Liver (tissue), 8 donors: ENCODE measurements at regions not wholly inside any gene's neighbourhood (a gene's known extent, or its start where the extent isn't known, plus 50 kb on each side); places are given as distances from the start of the nearest gene placed in this dataset.

Experiments
- DNase-seq: peaks from one replicate; pipeline ENCODE4 v3.0.0-alpha.2; 2017; ENCODE audit warnings: low spot score
- H3K27ac ChIP-seq, 2 donors: one replicate each; pipeline ENCODE4 v1.7.0; 2013; ENCODE audit warnings: inconsistent platforms in 2 of 2, low read length in 2 of 2, control low read depth in 1 of 2, low read depth in 1 of 2, mild to moderate bottlenecking in 1 of 2
- H3K27me3 ChIP-seq, 4 donors: one replicate each; pipeline versions ENCODE4 v1.6.1 to v1.7.0; 2013; ENCODE audit warnings: low read length in 3 of 4, inconsistent platforms in 1 of 4, mild to moderate bottlenecking in 1 of 4, moderate library complexity in 1 of 4; ENCODE audit not compliant: control insufficient read depth in 4 of 4, insufficient read depth in 4 of 4
- H3K36me3 ChIP-seq, 4 donors: one replicate each; pipeline versions ENCODE4 v1.6.1 to v1.7.0; 2013; ENCODE audit warnings: low read length in 3 of 4, mild to moderate bottlenecking in 3 of 4, low read depth in 1 of 4, moderate library complexity in 1 of 4; ENCODE audit not compliant: control insufficient read depth in 4 of 4, insufficient read depth in 3 of 4
- H3K4me1 ChIP-seq, 4 donors: one replicate each; pipeline versions ENCODE4 v1.6.1 to v1.7.0; 2013; ENCODE audit warnings: low read length in 3 of 4, mild to moderate bottlenecking in 3 of 4, moderate library complexity in 1 of 4; ENCODE audit not compliant: control insufficient read depth in 4 of 4, insufficient read depth in 4 of 4
- H3K4me3 ChIP-seq, 3 donors: one replicate each; pipeline versions ENCODE4 v1.6.1 to v1.7.0; 2013; ENCODE audit warnings: low read length in 3 of 3, control low read depth in 1 of 3, low read depth in 1 of 3, mild to moderate bottlenecking in 1 of 3
- H3K9ac ChIP-seq, 2 donors: one replicate each; pipeline ENCODE4 v1.7.0; 2013; ENCODE audit warnings: low read length in 2 of 2, mild to moderate bottlenecking in 2 of 2, moderate library complexity in 2 of 2, control low read depth in 1 of 2, low read depth in 1 of 2
- H3K9me3 ChIP-seq, 4 donors: one replicate each; pipeline versions ENCODE4 v1.6.1 to v1.7.0; 2013; ENCODE audit warnings: low read length in 3 of 4; ENCODE audit not compliant: control insufficient read depth in 4 of 4
- ATF3 ChIP-seq: IDR thresholded peaks from 2 replicates; pipeline ENCODE4 v1.6.1; 2016; ENCODE audit warnings: antibody characterized with exemption
- CTCF ChIP-seq: fragments of 150-350 bp; IDR thresholded peaks from 2 replicates; pipeline ENCODE4 v1.5.1; 2017; ENCODE audit warnings: improper control_type of control experiment, low read depth, low read length; ENCODE audit not compliant: missing input control
- EGR1 ChIP-seq, 2 donors: IDR thresholded peaks; 2 replicates each; pipeline ENCODE4 v1.6.1; 2016 to 2018; ENCODE audit warnings: antibody characterized with exemption in 2 of 2, low read depth in 2 of 2
- FOXA1 ChIP-seq: IDR thresholded peaks from 2 replicates; pipeline ENCODE4 v1.6.1; 2016; ENCODE audit warnings: antibody characterized with exemption
- FOXA2 ChIP-seq: IDR thresholded peaks from 2 replicates; pipeline ENCODE4 v1.6.1; 2016; ENCODE audit warnings: antibody characterized with exemption
- GABPA ChIP-seq, 2 donors: IDR thresholded peaks in 1 of 2; conservative IDR thresholded peaks in 1 of 2; 2 replicates each; pipeline ENCODE4 v1.6.1; 2016; ENCODE audit warnings: antibody characterized with exemption in 2 of 2, mild to moderate bottlenecking in 1 of 2, moderate library complexity in 1 of 2
- HNF4A ChIP-seq, 2 donors: conservative IDR thresholded peaks; 2 replicates each; pipeline ENCODE4 v1.6.1; 2016; ENCODE audit warnings: antibody characterized with exemption in 2 of 2, mild to moderate bottlenecking in 2 of 2
- HNF4G ChIP-seq: IDR thresholded peaks from 2 replicates; pipeline ENCODE4 v1.6.1; 2016; ENCODE audit warnings: antibody characterized with exemption
- JUND ChIP-seq, 2 donors: IDR thresholded peaks; 2 replicates each; pipeline ENCODE4 v1.6.1; 2016; ENCODE audit warnings: antibody characterized with exemption in 2 of 2
- MAX ChIP-seq: IDR thresholded peaks from 2 replicates; pipeline ENCODE4 v1.6.1; 2016; ENCODE audit warnings: antibody characterized with exemption
- NR2F2 ChIP-seq: IDR thresholded peaks from 2 replicates; pipeline ENCODE4 v1.6.1; 2016; ENCODE audit warnings: antibody characterized with exemption
- RAD21 ChIP-seq, 2 donors: IDR thresholded peaks; 2 replicates each; pipeline ENCODE4 v1.6.1; 2016; ENCODE audit warnings: antibody characterized with exemption in 2 of 2, mild to moderate bottlenecking in 2 of 2
- REST ChIP-seq: IDR thresholded peaks from 2 replicates; pipeline ENCODE4 v1.6.1; 2016; ENCODE audit warnings: antibody characterized with exemption, mild to moderate bottlenecking
- RXRA ChIP-seq, 2 donors: IDR thresholded peaks; 2 replicates each; pipeline ENCODE4 v1.6.1; 2017 to 2018; ENCODE audit warnings: antibody characterized with exemption in 2 of 2, mild to moderate bottlenecking in 1 of 2
- SP1 ChIP-seq: IDR thresholded peaks from 2 replicates; pipeline ENCODE4 v1.6.1; 2018; ENCODE audit warnings: antibody characterized with exemption, mild to moderate bottlenecking
- TAF1 ChIP-seq: conservative IDR thresholded peaks from 2 replicates; pipeline ENCODE4 v1.6.1; 2016; ENCODE audit warnings: antibody characterized with exemption, mild to moderate bottlenecking
- YY1 ChIP-seq: IDR thresholded peaks from 2 replicates; pipeline ENCODE4 v1.6.1; 2016; ENCODE audit warnings: antibody characterized with exemption, mild to moderate bottlenecking
- ZBTB33 ChIP-seq: IDR thresholded peaks from 2 replicates; pipeline ENCODE4 v1.6.1; 2016; ENCODE audit warnings: antibody characterized with exemption
- WGBS: extraction: QIAGEN DNeasy Blood & Tissue Kit; methylation state at CpG from one replicate; pipeline ENCODE4 v1.1.7; 2013; 5-methylcytosine and 5-hydroxymethylcytosine counted together
- donor health status: healthy.
- donor health status: healthy.
- donor health status: healthy.
- donor health status: healthy.
- donor health status: healthy.

GRCh38 chr18:30696201-30696600 lies 346.3 kb downstream of the DSC3 start:
- TF ChIP-seq HNF4A (conservative IDR thresholded peaks at IDR 0.05) (no peak), ATF3 (no peak), MAX (no peak), FOXA1 (no peak), JUND (IDR thresholded peaks at IDR 0.05) (no peak), RXRA (IDR thresholded peaks at IDR 0.05) (no peak), GABPA (IDR thresholded peaks at IDR 0.05 in 1 of 2, conservative IDR thresholded peaks at IDR 0.05 in 1 of 2) (no peak), NR2F2 (no peak), FOXA2 (no peak), SP1 (no peak), RAD21 (IDR thresholded peaks at IDR 0.05) (no peak), ZBTB33 (no peak), TAF1 (no peak)
- no peaks in the 10 kb centered on the region for H3K9me3 ChIP-seq
- no peaks in the 10 kb centered on the region for H3K36me3 ChIP-seq
- no peak overlapping the region for H3K4me3 ChIP-seq
- no peaks in the 10 kb centered on the region for H3K27me3 ChIP-seq
- H3K27ac ChIP-seq: no peak overlapping the region
- H3K4me1 ChIP-seq: no peaks in the 10 kb centered on the region
- H3K9ac ChIP-seq: no peak overlapping the region
- WGBS: 83% methylated on average over 5 of the region's 5 CpGs
- no peak for DNase-seq

- no peak for DNase-seq
- Histone ChIP-seq H3K27ac (no peak overlapping the region), H3K27me3 (no peaks in the 10 kb centered on the region), H3K9ac (no peak overlapping the region), H3K9me3 (no peaks in the 10 kb centered on the region), H3K4me3 (no peak overlapping the region), H3K4me1 (no peaks in the 10 kb centered on the region), H3K36me3 (no peaks in the 10 kb centered on the region)
- TF ChIP-seq SP1 (no peak), ATF3 (no peak), HNF4G (no peak), HNF4A (conservative IDR thresholded peaks at IDR 0.05) (no peak), YY1 (no peak), RAD21 (IDR thresholded peaks at IDR 0.05) (no peak), GABPA (IDR thresholded peaks at IDR 0.05 in 1 of 2, conservative IDR thresholded peaks at IDR 0.05 in 1 of 2) (no peak), MAX (no peak), FOXA2 (no peak), ZBTB33 (no peak), RXRA (IDR thresholded peaks at IDR 0.05) (no peak), CTCF (no peak), FOXA1 (no peak), JUND (IDR thresholded peaks at IDR 0.05) (no peak), NR2F2 (no peak), REST (no peak), EGR1 (IDR thresholded peaks at IDR 0.05; ENCODE audit: low read depth in 2 of 2) (no peak), TAF1 (no peak)
- 84% methylated on average over 3 of the region's 3 CpGs for WGBS
Observed at GRCh38 chr18:30694773-30695172, 347.8 kb downstream of the DSC3 start.
